ENCODE measurements at regions not wholly inside any gene's neighbourhood (a gene's known extent, or its start where the extent isn't known, plus 50 kb on each side); places are given as distances from the start of the nearest gene placed in this dataset.

DNA sequence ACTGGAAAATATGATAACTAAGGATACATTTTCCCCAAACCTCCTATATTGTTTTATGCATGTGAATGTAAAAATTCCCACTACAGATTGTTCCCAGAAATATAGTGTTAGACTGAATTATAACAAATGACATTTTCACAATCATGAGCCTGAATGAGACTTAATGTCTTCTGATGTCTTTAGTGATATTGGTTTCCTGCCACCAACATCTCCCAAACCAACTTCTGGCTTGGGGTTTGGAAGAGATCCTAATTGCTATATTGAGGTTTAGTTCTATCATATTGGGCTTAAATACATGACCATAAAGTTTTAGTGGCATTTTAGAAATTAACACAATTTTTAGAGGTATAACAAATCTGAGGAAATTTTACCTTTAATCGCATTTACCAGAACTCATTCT, 445.3 kb upstream of the CCDC54 start:
- Histone ChIP-seq H3K4me2 (no peak overlapping the region), H3K9me2 (ENCODE audit: insufficient read depth) (peaks cover 24% of the 10 kb centered on the region), H3F3A (replicated peaks; ENCODE audit: low read depth) (no peaks in the 10 kb centered on the region), H2AFZ (no peak overlapping the region), H3K27me3 (ENCODE audit: insufficient read depth) (no peaks in the 10 kb centered on the region), H3K27ac (ENCODE audit: low read depth) (no peak overlapping the region), H3K36me3 (ENCODE audit: insufficient read depth) (peaks cover 8% of the 10 kb centered on the region), H3K79me2 (replicated peaks; ENCODE audit: insufficient read depth) (no peaks in the 10 kb centered on the region), H3K4me3 (no peak overlapping the region), H4K20me1 (replicated peaks; ENCODE audit: insufficient read depth) (no peaks in the 10 kb centered on the region), H3K4me1 (ENCODE audit: insufficient read depth) (no peaks in the 10 kb centered on the region)
- peaks cover 6% of the 10 kb centered on the region for H3K27me3 Mint-ChIP-seq (ENCODE audit: insufficient read depth, low read depth, poor library complexity)
- H3K9me3 Mint-ChIP-seq = no peaks in the 10 kb centered on the region; the same call in 1 of the 3 replicates
- DNase-seq (ENCODE audit: low spot score) = no peak
- H3K36me3 Mint-ChIP-seq (ENCODE audit: low read depth) = peaks cover 13% of the 10 kb centered on the region
- TF ChIP-seq NANOG (IDR thresholded peaks at IDR 0.05; ENCODE audit: borderline replicate concordance) (no peak), STAT1 (IDR thresholded peaks at IDR 0.05; ENCODE audit: unreplicated experiment) (no peak), EZH2 (IDR thresholded peaks at IDR 0.05; ENCODE audit: low read depth, unreplicated experiment) (no peak), ZNF331 (CRISPR knock-in tag; IDR thresholded peaks at IDR 0.05; ENCODE audit: low read depth) (no peak), JUNB (IDR thresholded peaks at IDR 0.05; ENCODE audit: unreplicated experiment) (no peak), CREB1 (CRISPR knock-in tag; IDR thresholded peaks at IDR 0.05; ENCODE audit: low read depth) (no peak), EZH2phosphoT487 (IDR thresholded peaks at IDR 0.05; ENCODE audit: unreplicated experiment) (no peak), ZNF114 (CRISPR knock-in tag; IDR thresholded peaks at IDR 0.05) (no peak)
- TF ChIP-seq, protein P1, sequence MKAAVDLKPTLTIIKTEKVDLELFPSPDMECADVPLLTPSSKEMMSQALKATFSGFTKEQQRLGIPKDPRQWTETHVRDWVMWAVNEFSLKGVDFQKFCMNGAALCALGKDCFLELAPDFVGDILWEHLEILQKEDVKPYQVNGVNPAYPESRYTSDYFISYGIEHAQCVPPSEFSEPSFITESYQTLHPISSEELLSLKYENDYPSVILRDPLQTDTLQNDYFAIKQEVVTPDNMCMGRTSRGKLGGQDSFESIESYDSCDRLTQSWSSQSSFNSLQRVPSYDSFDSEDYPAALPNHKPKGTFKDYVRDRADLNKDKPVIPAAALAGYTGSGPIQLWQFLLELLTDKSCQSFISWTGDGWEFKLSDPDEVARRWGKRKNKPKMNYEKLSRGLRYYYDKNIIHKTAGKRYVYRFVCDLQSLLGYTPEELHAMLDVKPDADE (IDR thresholded peaks at IDR 0.05) = no peak
- TF ChIP-seq, protein P2, sequence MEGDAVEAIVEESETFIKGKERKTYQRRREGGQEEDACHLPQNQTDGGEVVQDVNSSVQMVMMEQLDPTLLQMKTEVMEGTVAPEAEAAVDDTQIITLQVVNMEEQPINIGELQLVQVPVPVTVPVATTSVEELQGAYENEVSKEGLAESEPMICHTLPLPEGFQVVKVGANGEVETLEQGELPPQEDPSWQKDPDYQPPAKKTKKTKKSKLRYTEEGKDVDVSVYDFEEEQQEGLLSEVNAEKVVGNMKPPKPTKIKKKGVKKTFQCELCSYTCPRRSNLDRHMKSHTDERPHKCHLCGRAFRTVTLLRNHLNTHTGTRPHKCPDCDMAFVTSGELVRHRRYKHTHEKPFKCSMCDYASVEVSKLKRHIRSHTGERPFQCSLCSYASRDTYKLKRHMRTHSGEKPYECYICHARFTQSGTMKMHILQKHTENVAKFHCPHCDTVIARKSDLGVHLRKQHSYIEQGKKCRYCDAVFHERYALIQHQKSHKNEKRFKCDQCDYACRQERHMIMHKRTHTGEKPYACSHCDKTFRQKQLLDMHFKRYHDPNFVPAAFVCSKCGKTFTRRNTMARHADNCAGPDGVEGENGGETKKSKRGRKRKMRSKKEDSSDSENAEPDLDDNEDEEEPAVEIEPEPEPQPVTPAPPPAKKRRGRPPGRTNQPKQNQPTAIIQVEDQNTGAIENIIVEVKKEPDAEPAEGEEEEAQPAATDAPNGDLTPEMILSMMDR (conservative IDR thresholded peaks at IDR 0.05; ENCODE audit: low read depth in 2 of 2) = no peak
- TF ChIP-seq, protein P3, sequence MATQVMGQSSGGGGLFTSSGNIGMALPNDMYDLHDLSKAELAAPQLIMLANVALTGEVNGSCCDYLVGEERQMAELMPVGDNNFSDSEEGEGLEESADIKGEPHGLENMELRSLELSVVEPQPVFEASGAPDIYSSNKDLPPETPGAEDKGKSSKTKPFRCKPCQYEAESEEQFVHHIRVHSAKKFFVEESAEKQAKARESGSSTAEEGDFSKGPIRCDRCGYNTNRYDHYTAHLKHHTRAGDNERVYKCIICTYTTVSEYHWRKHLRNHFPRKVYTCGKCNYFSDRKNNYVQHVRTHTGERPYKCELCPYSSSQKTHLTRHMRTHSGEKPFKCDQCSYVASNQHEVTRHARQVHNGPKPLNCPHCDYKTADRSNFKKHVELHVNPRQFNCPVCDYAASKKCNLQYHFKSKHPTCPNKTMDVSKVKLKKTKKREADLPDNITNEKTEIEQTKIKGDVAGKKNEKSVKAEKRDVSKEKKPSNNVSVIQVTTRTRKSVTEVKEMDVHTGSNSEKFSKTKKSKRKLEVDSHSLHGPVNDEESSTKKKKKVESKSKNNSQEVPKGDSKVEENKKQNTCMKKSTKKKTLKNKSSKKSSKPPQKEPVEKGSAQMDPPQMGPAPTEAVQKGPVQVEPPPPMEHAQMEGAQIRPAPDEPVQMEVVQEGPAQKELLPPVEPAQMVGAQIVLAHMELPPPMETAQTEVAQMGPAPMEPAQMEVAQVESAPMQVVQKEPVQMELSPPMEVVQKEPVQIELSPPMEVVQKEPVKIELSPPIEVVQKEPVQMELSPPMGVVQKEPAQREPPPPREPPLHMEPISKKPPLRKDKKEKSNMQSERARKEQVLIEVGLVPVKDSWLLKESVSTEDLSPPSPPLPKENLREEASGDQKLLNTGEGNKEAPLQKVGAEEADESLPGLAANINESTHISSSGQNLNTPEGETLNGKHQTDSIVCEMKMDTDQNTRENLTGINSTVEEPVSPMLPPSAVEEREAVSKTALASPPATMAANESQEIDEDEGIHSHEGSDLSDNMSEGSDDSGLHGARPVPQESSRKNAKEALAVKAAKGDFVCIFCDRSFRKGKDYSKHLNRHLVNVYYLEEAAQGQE (IDR thresholded peaks at IDR 0.05; ENCODE audit: unreplicated experiment) = no peak
- TF ChIP-seq, protein P4, sequence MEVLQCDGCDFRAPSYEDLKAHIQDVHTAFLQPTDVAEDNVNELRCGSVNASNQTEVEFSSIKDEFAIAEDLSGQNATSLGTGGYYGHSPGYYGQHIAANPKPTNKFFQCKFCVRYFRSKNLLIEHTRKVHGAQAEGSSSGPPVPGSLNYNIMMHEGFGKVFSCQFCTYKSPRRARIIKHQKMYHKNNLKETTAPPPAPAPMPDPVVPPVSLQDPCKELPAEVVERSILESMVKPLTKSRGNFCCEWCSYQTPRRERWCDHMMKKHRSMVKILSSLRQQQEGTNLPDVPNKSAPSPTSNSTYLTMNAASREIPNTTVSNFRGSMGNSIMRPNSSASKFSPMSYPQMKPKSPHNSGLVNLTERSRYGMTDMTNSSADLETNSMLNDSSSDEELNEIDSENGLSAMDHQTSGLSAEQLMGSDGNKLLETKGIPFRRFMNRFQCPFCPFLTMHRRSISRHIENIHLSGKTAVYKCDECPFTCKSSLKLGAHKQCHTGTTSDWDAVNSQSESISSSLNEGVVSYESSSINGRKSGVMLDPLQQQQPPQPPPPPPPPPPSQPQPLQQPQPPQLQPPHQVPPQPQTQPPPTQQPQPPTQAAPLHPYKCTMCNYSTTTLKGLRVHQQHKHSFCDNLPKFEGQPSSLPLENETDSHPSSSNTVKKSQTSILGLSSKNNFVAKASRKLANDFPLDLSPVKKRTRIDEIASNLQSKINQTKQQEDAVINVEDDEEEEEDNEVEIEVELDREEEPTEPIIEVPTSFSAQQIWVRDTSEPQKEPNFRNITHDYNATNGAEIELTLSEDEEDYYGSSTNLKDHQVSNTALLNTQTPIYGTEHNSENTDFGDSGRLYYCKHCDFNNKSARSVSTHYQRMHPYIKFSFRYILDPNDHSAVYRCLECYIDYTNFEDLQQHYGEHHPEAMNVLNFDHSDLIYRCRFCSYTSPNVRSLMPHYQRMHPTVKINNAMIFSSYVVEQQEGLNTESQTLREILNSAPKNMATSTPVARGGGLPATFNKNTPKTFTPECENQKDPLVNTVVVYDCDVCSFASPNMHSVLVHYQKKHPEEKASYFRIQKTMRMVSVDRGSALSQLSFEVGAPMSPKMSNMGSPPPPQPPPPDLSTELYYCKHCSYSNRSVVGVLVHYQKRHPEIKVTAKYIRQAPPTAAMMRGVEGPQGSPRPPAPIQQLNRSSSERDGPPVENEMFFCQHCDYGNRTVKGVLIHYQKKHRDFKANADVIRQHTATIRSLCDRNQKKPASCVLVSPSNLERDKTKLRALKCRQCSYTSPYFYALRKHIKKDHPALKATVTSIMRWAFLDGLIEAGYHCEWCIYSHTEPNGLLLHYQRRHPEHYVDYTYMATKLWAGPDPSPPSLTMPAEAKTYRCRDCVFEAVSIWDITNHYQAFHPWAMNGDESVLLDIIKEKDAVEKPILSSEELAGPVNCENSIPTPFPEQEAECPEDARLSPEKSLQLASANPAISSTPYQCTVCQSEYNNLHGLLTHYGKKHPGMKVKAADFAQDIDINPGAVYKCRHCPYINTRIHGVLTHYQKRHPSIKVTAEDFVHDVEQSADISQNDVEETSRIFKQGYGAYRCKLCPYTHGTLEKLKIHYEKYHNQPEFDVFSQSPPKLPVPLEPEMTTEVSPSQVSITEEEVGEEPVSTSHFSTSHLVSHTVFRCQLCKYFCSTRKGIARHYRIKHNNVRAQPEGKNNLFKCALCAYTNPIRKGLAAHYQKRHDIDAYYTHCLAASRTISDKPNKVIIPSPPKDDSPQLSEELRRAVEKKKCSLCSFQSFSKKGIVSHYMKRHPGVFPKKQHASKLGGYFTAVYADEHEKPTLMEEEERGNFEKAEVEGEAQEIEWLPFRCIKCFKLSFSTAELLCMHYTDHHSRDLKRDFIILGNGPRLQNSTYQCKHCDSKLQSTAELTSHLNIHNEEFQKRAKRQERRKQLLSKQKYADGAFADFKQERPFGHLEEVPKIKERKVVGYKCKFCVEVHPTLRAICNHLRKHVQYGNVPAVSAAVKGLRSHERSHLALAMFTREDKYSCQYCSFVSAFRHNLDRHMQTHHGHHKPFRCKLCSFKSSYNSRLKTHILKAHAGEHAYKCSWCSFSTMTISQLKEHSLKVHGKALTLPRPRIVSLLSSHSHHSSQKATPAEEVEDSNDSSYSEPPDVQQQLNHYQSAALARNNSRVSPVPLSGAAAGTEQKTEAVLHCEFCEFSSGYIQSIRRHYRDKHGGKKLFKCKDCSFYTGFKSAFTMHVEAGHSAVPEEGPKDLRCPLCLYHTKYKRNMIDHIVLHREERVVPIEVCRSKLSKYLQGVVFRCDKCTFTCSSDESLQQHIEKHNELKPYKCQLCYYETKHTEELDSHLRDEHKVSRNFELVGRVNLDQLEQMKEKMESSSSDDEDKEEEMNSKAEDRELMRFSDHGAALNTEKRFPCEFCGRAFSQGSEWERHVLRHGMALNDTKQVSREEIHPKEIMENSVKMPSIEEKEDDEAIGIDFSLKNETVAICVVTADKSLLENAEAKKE (CRISPR knock-in tag; IDR thresholded peaks at IDR 0.05) = no peak
- no peak for ATAC-seq
- H3K4me1 Mint-ChIP-seq = no peaks in the 10 kb centered on the region
- no peak overlapping the region for H3K27ac Mint-ChIP-seq
- no peak overlapping the region for H3K4me3 Mint-ChIP-seq

Measured in GM23338 (cell line).